ENCODE measurements at regions not wholly inside any gene's neighbourhood (a gene's known extent, or its start where the extent isn't known, plus 50 kb on each side); places are given as distances from the start of the nearest gene placed in this dataset.
"Not testable (repeated sequence)": the region's sequence is repeated elsewhere in the genome, so short reads cannot be mapped to it uniquely, and the experiment has no call there.

- H3K4me1 ChIP-seq (ENCODE audit: control insufficient read depth, extremely low read depth, insufficient read depth, low read length); H3K36me3 ChIP-seq (ENCODE audit: control insufficient read depth, insufficient read depth, low read length); H3K27ac ChIP-seq (ENCODE audit: insufficient read depth, low read length); H3K27me3 ChIP-seq (ENCODE audit: control insufficient read depth, insufficient read depth, low read length); H3K4me3 ChIP-seq (replicated peaks in 1 of 4; ENCODE audit: control extremely low read depth in 1 of 4, insufficient read depth in 1 of 4, low read depth in 3 of 4, low read length in 4 of 4); H4K20me1 ChIP-seq (ENCODE audit: control insufficient read depth, extremely low read depth, insufficient read depth, low read length); DNase-seq (ENCODE audit: low read depth in 2 of 2); H3K79me2 ChIP-seq (ENCODE audit: control insufficient read depth, insufficient read depth, low read length); H3K4me2 ChIP-seq (ENCODE audit: extremely low read depth, insufficient read depth, low read length); H3K9me3 ChIP-seq (ENCODE audit: control insufficient read depth, insufficient read depth, low read depth, low read length); H2AFZ ChIP-seq (ENCODE audit: low read length); H3K9ac ChIP-seq (ENCODE audit: insufficient read depth, low read length): not testable (repeated sequence)
Observed at GRCh38 chr17:20695871-20696270, 116.3 kb downstream of the CDRT15L2 start.

GRCh38 chr17:20698463-20699206 lies 119.1 kb downstream of the CDRT15L2 start:
- not testable (repeated sequence) for H3K4me1 ChIP-seq (ENCODE audit: control insufficient read depth, extremely low read depth, insufficient read depth, low read length); H2AFZ ChIP-seq (ENCODE audit: low read length); H3K9ac ChIP-seq (ENCODE audit: insufficient read depth, low read length); H3K4me2 ChIP-seq (ENCODE audit: extremely low read depth, insufficient read depth, low read length); H3K27ac ChIP-seq (ENCODE audit: insufficient read depth, low read length); H3K9me3 ChIP-seq (ENCODE audit: control insufficient read depth, insufficient read depth, low read depth, low read length); H3K4me3 ChIP-seq (replicated peaks in 1 of 4; ENCODE audit: control extremely low read depth in 1 of 4, insufficient read depth in 1 of 4, low read depth in 3 of 4, low read length in 4 of 4); DNase-seq (ENCODE audit: low read depth in 2 of 2); H3K36me3 ChIP-seq (ENCODE audit: control insufficient read depth, insufficient read depth, low read length); H3K79me2 ChIP-seq (ENCODE audit: control insufficient read depth, insufficient read depth, low read length); H4K20me1 ChIP-seq (ENCODE audit: control insufficient read depth, extremely low read depth, insufficient read depth, low read length); H3K27me3 ChIP-seq (ENCODE audit: control insufficient read depth, insufficient read depth, low read length)

- H3K27ac ChIP-seq (ENCODE audit: insufficient read depth, low read length); H2AFZ ChIP-seq (ENCODE audit: low read length); H3K4me2 ChIP-seq (ENCODE audit: extremely low read depth, insufficient read depth, low read length); H3K79me2 ChIP-seq (ENCODE audit: control insufficient read depth, insufficient read depth, low read length); H3K4me3 ChIP-seq (replicated peaks in 1 of 4; ENCODE audit: control extremely low read depth in 1 of 4, insufficient read depth in 1 of 4, low read depth in 3 of 4, low read length in 4 of 4); H3K36me3 ChIP-seq (ENCODE audit: control insufficient read depth, insufficient read depth, low read length); H4K20me1 ChIP-seq (ENCODE audit: control insufficient read depth, extremely low read depth, insufficient read depth, low read length); H3K4me1 ChIP-seq (ENCODE audit: control insufficient read depth, extremely low read depth, insufficient read depth, low read length); H3K9me3 ChIP-seq (ENCODE audit: control insufficient read depth, insufficient read depth, low read depth, low read length); H3K9ac ChIP-seq (ENCODE audit: insufficient read depth, low read length); DNase-seq (ENCODE audit: low read depth in 2 of 2); H3K27me3 ChIP-seq (ENCODE audit: control insufficient read depth, insufficient read depth, low read length): not testable (repeated sequence)
Observed at GRCh38 chr17:20700528-20700927, 121.0 kb downstream of the CDRT15L2 start.

GRCh38 chr17:20701366-20701765 lies 121.8 kb downstream of the CDRT15L2 start:
- H2AFZ ChIP-seq (ENCODE audit: low read length); H3K27ac ChIP-seq (ENCODE audit: insufficient read depth, low read length); H3K36me3 ChIP-seq (ENCODE audit: control insufficient read depth, insufficient read depth, low read length); H3K4me1 ChIP-seq (ENCODE audit: control insufficient read depth, extremely low read depth, insufficient read depth, low read length); H3K9ac ChIP-seq (ENCODE audit: insufficient read depth, low read length); H3K9me3 ChIP-seq (ENCODE audit: control insufficient read depth, insufficient read depth, low read depth, low read length); DNase-seq (ENCODE audit: low read depth in 2 of 2); H3K27me3 ChIP-seq (ENCODE audit: control insufficient read depth, insufficient read depth, low read length); H4K20me1 ChIP-seq (ENCODE audit: control insufficient read depth, extremely low read depth, insufficient read depth, low read length); H3K4me2 ChIP-seq (ENCODE audit: extremely low read depth, insufficient read depth, low read length); H3K4me3 ChIP-seq (replicated peaks in 1 of 4; ENCODE audit: control extremely low read depth in 1 of 4, insufficient read depth in 1 of 4, low read depth in 3 of 4, low read length in 4 of 4); H3K79me2 ChIP-seq (ENCODE audit: control insufficient read depth, insufficient read depth, low read length): not testable (repeated sequence)

- no peaks in the 10 kb centered on the region for H3K4me1 ChIP-seq (ENCODE audit: control insufficient read depth, extremely low read depth, insufficient read depth, low read length)
- H3K36me3 ChIP-seq (ENCODE audit: control insufficient read depth, insufficient read depth, low read length), result no peaks in the 10 kb centered on the region
- no peak overlapping the region for H3K27ac ChIP-seq (ENCODE audit: insufficient read depth, low read length)
- no peak for DNase-seq (ENCODE audit: low read depth in 2 of 2)
- TF ChIP-seq CTCF (conservative IDR thresholded peaks at IDR 0.05 in 1 of 2, IDR thresholded peaks at IDR 0.05 in 1 of 2; ENCODE audit: low read depth in 1 of 2, low read length in 2 of 2) (no peak), EZH2 (IDR thresholded peaks at IDR 0.05; ENCODE audit: low read length, missing control alignments) (no peak)
- no peak overlapping the region for H3K9ac ChIP-seq (ENCODE audit: insufficient read depth, low read length)
- H3K4me2 ChIP-seq (ENCODE audit: extremely low read depth, insufficient read depth, low read length), result no peak overlapping the region
- H3K27me3 ChIP-seq (ENCODE audit: control insufficient read depth, insufficient read depth, low read length), result no peaks in the 10 kb centered on the region
- H4K20me1 ChIP-seq (ENCODE audit: control insufficient read depth, extremely low read depth, insufficient read depth, low read length), result no peaks in the 10 kb centered on the region
- H3K4me3 ChIP-seq (replicated peaks in 1 of 4; ENCODE audit: control extremely low read depth in 1 of 4, insufficient read depth in 1 of 4, low read depth in 3 of 4, low read length in 4 of 4), result no peak overlapping the region
- no peaks in the 10 kb centered on the region for H3K79me2 ChIP-seq (ENCODE audit: control insufficient read depth, insufficient read depth, low read length)
- H2AFZ ChIP-seq (ENCODE audit: low read length), result no peak overlapping the region
- no peaks in the 10 kb centered on the region for H3K9me3 ChIP-seq (ENCODE audit: control insufficient read depth, insufficient read depth, low read depth, low read length)
Observed at GRCh38 chr17:20702692-20703091, 123.2 kb downstream of the CDRT15L2 start.
